NB4 (cell line): ENCODE measurements at regions not wholly inside any gene's neighbourhood (a gene's known extent, or its start where the extent isn't known, plus 50 kb on each side); places are given as distances from the start of the nearest gene placed in this dataset.
"Not testable (repeated sequence)": the region's sequence is repeated elsewhere in the genome, so short reads cannot be mapped to it uniquely, and the experiment has no call there.

ENCODE experiments used
- DNase-seq: peaks from one replicate; pipeline ENCODE4 v3.0.0; 2010; ENCODE audit warnings: low read depth
- H3K4me3 ChIP-seq: one replicate; pipeline ENCODE4 v1.5.1; 2011; ENCODE audit warnings: mild to moderate bottlenecking, low read depth, low read length, moderate library complexity
- CTCF ChIP-seq: IDR thresholded peaks from one replicate; pipeline ENCODE4 v1.5.1; 2012; ENCODE audit warnings: low read depth, low read length
- MAX ChIP-seq: IDR thresholded peaks from 2 replicates; pipeline ENCODE4 v1.6.1; 2011; ENCODE audit warnings: low read depth, low read length
- MYC ChIP-seq: IDR thresholded peaks from 2 replicates; pipeline ENCODE4 v1.6.1; 2011; ENCODE audit warnings: low read depth, low read length
- POLR2A ChIP-seq: IDR thresholded peaks from 2 replicates; pipeline ENCODE4 v1.6.1; 2011; ENCODE audit warnings: mild to moderate bottlenecking; ENCODE audit not compliant: insufficient read length; ENCODE audit errors: extremely low read depth

DNA sequence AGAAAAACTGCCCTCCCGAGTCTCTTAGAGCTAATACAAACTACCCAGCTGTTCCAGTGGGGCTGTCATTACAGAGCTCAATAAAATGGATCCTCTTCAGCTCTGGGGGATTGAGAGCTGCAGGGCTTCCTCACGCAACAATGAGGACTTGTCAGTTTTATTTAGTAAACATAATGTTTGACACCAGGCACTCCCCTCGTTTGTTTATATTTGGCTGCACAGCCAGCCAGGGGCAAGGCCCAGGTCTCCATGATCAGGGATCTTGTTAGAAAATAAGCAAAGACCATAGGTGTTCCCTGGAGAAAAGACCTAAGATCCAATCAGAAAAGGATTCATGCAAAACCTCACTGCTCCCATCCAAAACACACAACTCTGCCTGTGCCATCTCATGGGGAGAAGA lies 158.2 kb downstream of the C1D start:
- TF ChIP-seq CTCF = no peak
- TF ChIP-seq POLR2A = no peak
- TF ChIP-seq MAX = no peak
- TF ChIP-seq MYC = no peak
- no peak for DNase-seq
- no peak overlapping the region for H3K4me3 ChIP-seq

DNA sequence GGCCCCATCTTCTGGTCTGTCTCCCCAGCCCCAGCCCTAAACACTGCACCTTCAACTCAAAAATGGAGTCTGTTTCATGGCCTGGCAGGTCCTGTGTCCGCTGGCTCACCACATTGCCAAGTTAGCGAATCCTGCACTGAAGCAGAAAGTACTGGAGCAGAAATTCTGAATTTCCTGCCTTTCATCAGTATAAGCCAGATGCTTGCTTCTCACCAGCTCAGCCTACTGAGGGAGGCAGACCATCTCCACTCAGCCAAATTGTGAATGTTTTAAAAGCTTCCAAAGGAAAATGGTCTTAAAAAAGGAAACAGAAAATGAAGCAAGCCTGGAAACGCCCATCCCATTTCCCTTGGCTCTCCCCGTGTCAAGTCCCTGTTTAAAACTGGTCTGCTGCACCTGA lies 157.8 kb downstream of the C1D start:
- TF ChIP-seq CTCF (no peak), MYC (no peak), POLR2A (no peak), MAX (no peak)
- H3K4me3 ChIP-seq = no peak overlapping the region
- DNase-seq = no peak

DNA sequence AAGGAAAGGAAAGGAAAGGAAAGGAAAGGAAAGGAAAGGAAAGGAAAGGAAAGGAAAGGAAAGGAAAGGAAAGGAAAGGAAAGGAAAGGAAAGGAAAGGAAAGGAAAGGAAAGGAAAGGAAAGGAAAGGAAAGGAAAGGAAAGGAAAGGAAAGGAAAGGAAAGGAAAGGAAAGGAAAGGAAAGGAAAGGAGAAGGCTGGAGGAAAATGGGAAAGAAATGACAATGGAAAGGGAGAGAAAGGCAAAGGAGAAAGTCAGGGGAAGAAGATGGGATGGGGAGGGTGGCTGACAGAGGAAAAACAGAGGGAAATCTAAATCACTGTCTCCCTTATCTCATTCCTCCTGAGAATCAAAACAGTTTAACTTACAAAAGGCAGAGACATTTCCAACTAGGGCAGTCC lies 156.3 kb downstream of the C1D start:
- not testable (repeated sequence) for DNase-seq

GRCh38 chr2:67917332-67918054 lies 145.3 kb downstream of the C1D start:
- TF ChIP-seq POLR2A = no peak
- no peak for TF ChIP-seq MAX
- TF ChIP-seq CTCF = no peak
- TF ChIP-seq MYC = no peak
- DNase-seq = no peak
- H3K4me3 ChIP-seq = no peak overlapping the region

More for the DNA sequence above, 156.3 kb downstream of the C1D start:
- not testable (repeated sequence) for H3K4me3 ChIP-seq

- TF ChIP-seq MAX (no peak), MYC (no peak)
- DNase-seq = no peak
- no peak overlapping the region for H3K4me3 ChIP-seq
Measured at GRCh38 chr2:67918471-67918870, 144.3 kb downstream of the C1D start.

GRCh38 chr2:67919490-67919889 lies 143.3 kb downstream of the C1D start:
- DNase-seq = no peak
- TF ChIP-seq CTCF (no peak), POLR2A (no peak), MYC (no peak), MAX (no peak)
- H3K4me3 ChIP-seq = no peak overlapping the region
